Natural killer cell (primary cell): ENCODE measurements at regions not wholly inside any gene's neighbourhood (a gene's known extent, or its start where the extent isn't known, plus 50 kb on each side); places are given as distances from the start of the nearest gene placed in this dataset.

ENCODE experiments used
- ATAC-seq, 3 donors: fragments of 150-1000 bp in 2 of 3; fragments of 200-7000 bp in 1 of 3; cut with Tn5 transposase; 1 replicate in 1 of 3; 2 replicates in 2 of 3; pipeline ENCODE4 v1.10.0; 2021; ENCODE audit warnings: mild to moderate bottlenecking in 2 of 3, moderate library complexity in 2 of 3
- DNase-seq, 2 donors: peaks; one replicate each; pipeline versions ENCODE4 v3.0.0 to v3.0.0-alpha.2; 2013 to 2021; ENCODE audit warnings: mixed read lengths in 1 of 2
- H3K27ac ChIP-seq: one replicate; pipeline ENCODE4 v1.5.1; 2013; ENCODE audit warnings: mild to moderate bottlenecking, low read length
- H3K27me3 ChIP-seq: one replicate; pipeline ENCODE4 v1.6.1; 2013; ENCODE audit warnings: low read length; ENCODE audit not compliant: control insufficient read depth, insufficient read depth
- H3K36me3 ChIP-seq: one replicate; pipeline ENCODE4 v1.6.1; 2013; ENCODE audit warnings: low read length; ENCODE audit not compliant: control insufficient read depth, insufficient read depth
- H3K4me1 ChIP-seq: one replicate; pipeline ENCODE4 v1.6.1; 2013; ENCODE audit warnings: low read length; ENCODE audit not compliant: control insufficient read depth, insufficient read depth
- H3K4me3 ChIP-seq: one replicate; pipeline ENCODE4 v1.5.1; 2013; ENCODE audit warnings: low read length
- H3K9me3 ChIP-seq: one replicate; pipeline ENCODE4 v1.6.1; 2013; ENCODE audit warnings: low read length; ENCODE audit not compliant: control insufficient read depth, insufficient read depth
- H3K27ac Mint-ChIP-seq, 2 donors: one replicate each; pipeline ENCODE4 v1.8.0; 2022; ENCODE audit warnings: mild to moderate bottlenecking in 2 of 2, mixed read lengths in 2 of 2, moderate library complexity in 1 of 2
- H3K27me3 Mint-ChIP-seq, 2 donors: one replicate each; pipeline ENCODE4 v1.8.0; 2022; ENCODE audit warnings: low read depth in 2 of 2, mixed read lengths in 2 of 2
- H3K36me3 Mint-ChIP-seq: one replicate; pipeline ENCODE4 v1.8.0; 2022; ENCODE audit warnings: mixed read lengths
- H3K4me1 Mint-ChIP-seq, 2 donors: one replicate each; pipeline ENCODE4 v1.8.0; 2022; ENCODE audit warnings: mixed read lengths in 2 of 2
- H3K4me3 Mint-ChIP-seq: one replicate; pipeline ENCODE4 v1.8.0; 2022; ENCODE audit warnings: mild to moderate bottlenecking, moderate library complexity, mixed read lengths
- H3K9me3 Mint-ChIP-seq, 2 donors: one replicate each; pipeline ENCODE4 v1.8.0; 2022; ENCODE audit warnings: mixed read lengths in 2 of 2
- CTCF ChIP-seq: fragments of 200-600 bp; IDR thresholded peaks from one replicate; pipeline ENCODE4 v1.8.0; 2022; ENCODE audit warnings: antibody characterized with exemption
- WGBS: methylation state at CpG from one replicate; pipeline ENCODE4 v1.1.7; 2013; ENCODE audit warnings: missing lambda C conversion rate; ENCODE audit not compliant: insufficient coverage; 5-methylcytosine and 5-hydroxymethylcytosine counted together
- intact Hi-C: fragments of 100-400 bp; cut with micrococcal nuclease; formaldehyde crosslinking; loops from one replicate; pipeline ENCODE4 v1.14.2; 2022

- H3K36me3 ChIP-seq, result no peaks in the 10 kb centered on the region
These were observed 106.4 kb upstream of the KIRREL3 start for GRCh38 chr11:127106938-127107337.

GRCh38 chr11:127105593-127106541, 105.3 kb upstream of the KIRREL3 start:
- no peak for DNase-seq
- intact Hi-C loops, result no loop called here
- Histone ChIP-seq H3K27me3 (no peaks in the 10 kb centered on the region), H3K4me3 (no peak overlapping the region), H3K4me1 (no peaks in the 10 kb centered on the region), H3K27ac (no peak overlapping the region), H3K9me3 (no peaks in the 10 kb centered on the region), H3K36me3 (no peaks in the 10 kb centered on the region)
- Mint-ChIP-seq H3K27me3 (peaks cover 0 to 5% of the 10 kb centered on the region in 2 donors), H3K4me3 (no peak overlapping the region), H3K4me1 (no peaks in the 10 kb centered on the region), H3K36me3 (no peaks in the 10 kb centered on the region), H3K27ac (no peak overlapping the region), H3K9me3 (no peaks in the 10 kb centered on the region)
- 62% methylated on average over 14 of the region's 15 CpGs for WGBS
- ATAC-seq, result no peak
- no peak for TF ChIP-seq CTCF

More at GRCh38 chr11:127106938-127107337, 106.4 kb upstream of the KIRREL3 start:
- DNase-seq, result no peak
- H3K4me3 ChIP-seq, result no peak overlapping the region
- peaks cover 5 to 6% of the 10 kb centered on the region in 2 donors for H3K27me3 Mint-ChIP-seq
- H3K9me3 ChIP-seq, result no peaks in the 10 kb centered on the region
- no peaks in the 10 kb centered on the region for H3K4me1 Mint-ChIP-seq
- no peak overlapping the region for H3K4me3 Mint-ChIP-seq
- no peaks in the 10 kb centered on the region for H3K4me1 ChIP-seq
- H3K36me3 Mint-ChIP-seq, result no peaks in the 10 kb centered on the region
- no peak overlapping the region for H3K27ac ChIP-seq
- no peak for ATAC-seq
- H3K9me3 Mint-ChIP-seq, result no peaks in the 10 kb centered on the region
- H3K27ac Mint-ChIP-seq, result no peak overlapping the region
- intact Hi-C loops, result no loop called here
- H3K27me3 ChIP-seq, result no peaks in the 10 kb centered on the region
- 93% methylated on average over 2 of the region's 2 CpGs for WGBS
- no peak for TF ChIP-seq CTCF

GRCh38 chr11:127103586-127104388, 103.2 kb upstream of the KIRREL3 start:
- no peak for DNase-seq
- no peaks in the 10 kb centered on the region for H3K9me3 ChIP-seq
- H3K4me1 ChIP-seq, result no peaks in the 10 kb centered on the region
- TF ChIP-seq CTCF, result no peak
- peaks cover 0 to 7% of the 10 kb centered on the region in 2 donors for H3K27me3 Mint-ChIP-seq
- no peaks in the 10 kb centered on the region for H3K36me3 ChIP-seq
- no peak overlapping the region for H3K27ac Mint-ChIP-seq
- no peaks in the 10 kb centered on the region for H3K9me3 Mint-ChIP-seq
- H3K4me3 ChIP-seq, result no peak overlapping the region
- 88% methylated on average over 9 of the region's 9 CpGs for WGBS
- H3K36me3 Mint-ChIP-seq, result no peaks in the 10 kb centered on the region
- no peaks in the 10 kb centered on the region for H3K27me3 ChIP-seq
- no peaks in the 10 kb centered on the region for H3K4me1 Mint-ChIP-seq
- no peak overlapping the region for H3K27ac ChIP-seq
- ATAC-seq, result no peak
- no peak overlapping the region for H3K4me3 Mint-ChIP-seq
- intact Hi-C loops, result no loop called here
